ENCODE measurements at regions not wholly inside any gene's neighbourhood (a gene's known extent, or its start where the extent isn't known, plus 50 kb on each side); places are given as distances from the start of the nearest gene placed in this dataset.
"Not testable (repeated sequence)": the region's sequence is repeated elsewhere in the genome, so short reads cannot be mapped to it uniquely, and the experiment has no call there.

DNA sequence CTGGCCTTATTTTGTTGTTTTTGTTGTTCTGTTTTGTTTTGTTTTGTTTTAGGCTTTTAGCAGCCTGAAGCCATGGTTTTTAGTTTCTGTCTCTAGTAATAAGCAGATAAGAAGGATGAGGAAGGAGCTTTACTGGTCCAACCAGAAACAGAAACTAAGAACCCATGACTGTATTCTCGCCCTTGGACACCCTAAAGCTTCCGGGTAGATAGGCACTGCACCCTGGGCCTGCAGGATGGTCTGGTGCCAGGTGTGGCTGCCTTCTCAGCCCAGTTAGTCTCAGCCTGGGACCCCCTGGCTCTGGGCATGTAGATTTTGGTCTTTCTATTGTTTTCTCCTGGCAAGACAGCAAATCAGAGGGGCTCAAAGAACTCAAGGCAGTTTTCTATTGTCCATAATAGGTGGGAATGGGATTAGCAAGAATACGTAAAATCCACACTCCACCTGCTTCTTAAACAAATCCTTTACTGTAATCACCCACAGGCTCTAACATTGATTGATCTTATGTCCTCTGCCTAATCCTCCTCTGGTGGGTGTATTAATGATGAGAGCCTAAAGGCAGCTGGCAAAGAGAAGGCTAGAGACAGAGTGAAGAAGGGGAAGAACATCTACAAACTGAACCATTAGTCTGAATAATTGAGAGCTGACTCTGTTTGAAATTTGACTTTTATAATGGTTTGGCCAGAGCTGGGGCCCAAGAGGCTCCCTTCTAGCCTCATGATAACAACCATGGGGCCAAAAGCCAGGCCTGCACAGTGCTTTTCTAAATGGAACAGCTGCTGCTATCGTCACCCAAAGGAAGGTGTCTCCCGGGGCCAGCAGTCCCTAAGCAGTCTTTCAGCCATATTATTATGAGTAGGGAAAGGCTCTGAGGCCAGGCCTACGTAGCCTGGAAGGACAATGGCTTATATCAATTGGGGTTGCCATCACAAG lies 106.8 kb upstream of the ATP1A1 start:
- no peak for DNase-seq

- no peak for DNase-seq
Observed at GRCh38 chr1:116266864-116267212, 106.2 kb upstream of the ATP1A1 start.

DNA sequence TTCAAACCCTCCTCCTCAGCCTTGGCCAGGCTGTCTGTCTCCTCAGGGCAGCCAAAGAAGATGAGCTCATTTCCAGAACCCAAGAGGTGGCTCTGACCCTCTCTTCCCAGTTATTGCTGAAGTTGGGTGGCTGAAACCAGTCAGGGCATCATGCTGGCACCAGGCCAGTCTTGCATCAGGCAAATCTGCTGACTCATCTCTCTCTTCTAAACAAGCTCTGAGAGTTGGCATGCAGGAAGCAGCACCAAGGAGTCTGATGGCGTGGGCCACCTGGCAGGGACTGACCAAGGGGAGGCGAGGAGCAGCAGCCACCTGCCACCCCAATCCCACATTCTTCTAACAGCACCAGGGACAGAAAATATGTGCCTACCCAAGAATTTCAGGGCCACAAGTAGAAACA lies 104.8 kb upstream of the ATP1A1 start:
- DNase-seq, result peak; percentile 17

DNA sequence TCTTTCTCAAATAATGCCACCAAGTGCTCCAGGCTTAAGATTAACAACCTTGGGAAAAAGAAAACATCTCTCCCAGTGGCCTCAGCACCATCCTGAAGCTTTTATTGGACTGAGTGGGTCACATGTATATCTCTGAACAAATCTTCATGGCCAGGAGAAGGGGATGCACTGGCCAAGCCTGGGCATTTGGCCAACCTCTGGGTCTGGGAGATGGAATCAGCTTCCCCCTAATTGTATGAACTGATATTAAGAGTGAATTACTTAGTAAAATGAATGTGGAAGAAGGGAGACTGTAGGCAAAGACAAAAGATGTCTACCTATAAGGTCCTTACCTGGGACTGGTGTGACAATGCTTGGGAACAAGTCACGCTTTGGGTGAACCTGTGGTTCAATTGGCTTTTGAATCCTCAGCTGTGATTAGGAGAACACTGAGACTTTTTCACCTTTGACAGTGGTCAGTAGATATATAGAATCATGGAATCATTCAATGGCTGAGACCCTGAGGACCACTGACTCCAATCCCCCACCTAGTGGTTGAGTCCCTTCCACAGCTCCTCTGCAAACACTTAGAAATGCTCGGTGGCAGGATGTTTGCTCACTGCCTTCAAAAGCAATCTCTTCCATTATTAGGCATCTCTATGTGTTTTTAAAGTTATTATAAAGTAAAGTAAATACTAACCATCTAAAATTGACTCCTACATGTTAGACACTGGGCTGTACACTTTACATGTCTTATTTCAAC lies 102.6 kb upstream of the ATP1A1 start:
- no peak for DNase-seq

DNA sequence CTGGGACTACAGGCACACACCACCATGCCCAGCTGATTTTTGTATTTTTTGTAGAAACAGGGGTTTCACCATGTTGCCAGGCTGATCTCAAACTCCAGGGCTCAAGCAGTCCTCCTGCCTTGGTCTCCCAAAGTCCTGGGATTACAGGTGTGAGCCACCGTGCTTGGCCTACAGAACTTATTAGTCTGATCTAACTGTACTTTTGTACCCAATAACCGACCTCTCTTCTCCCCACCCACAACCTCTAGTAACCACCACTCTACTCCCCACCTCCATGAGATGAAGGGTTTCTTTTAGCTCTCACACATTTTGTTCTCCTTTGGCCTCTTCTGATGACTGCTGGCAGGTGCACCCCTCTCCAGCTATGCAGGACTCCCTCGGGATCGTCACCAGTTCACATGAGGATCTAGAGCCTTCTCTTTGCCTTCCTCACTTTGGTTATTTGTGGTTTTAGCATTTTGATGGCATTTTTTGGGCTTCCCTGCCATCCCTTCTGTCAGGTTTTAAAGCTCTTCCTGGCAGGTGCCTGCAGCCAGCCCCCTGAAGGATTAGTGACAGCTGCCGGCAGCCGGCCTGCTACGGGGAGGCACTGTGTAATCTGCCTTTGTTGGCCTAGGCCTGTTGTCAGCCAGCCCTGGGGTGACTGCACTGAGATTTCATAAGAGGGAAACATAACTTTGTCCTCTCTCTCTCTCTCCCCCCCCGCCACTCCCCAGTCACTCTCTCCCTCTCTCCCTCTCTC lies 99.8 kb upstream of the ATP1A1 start:
- no peak for DNase-seq

GRCh38 chr1:116276532-116276931 lies 96.5 kb upstream of the ATP1A1 start:
- DNase-seq, result no peak

DNA sequence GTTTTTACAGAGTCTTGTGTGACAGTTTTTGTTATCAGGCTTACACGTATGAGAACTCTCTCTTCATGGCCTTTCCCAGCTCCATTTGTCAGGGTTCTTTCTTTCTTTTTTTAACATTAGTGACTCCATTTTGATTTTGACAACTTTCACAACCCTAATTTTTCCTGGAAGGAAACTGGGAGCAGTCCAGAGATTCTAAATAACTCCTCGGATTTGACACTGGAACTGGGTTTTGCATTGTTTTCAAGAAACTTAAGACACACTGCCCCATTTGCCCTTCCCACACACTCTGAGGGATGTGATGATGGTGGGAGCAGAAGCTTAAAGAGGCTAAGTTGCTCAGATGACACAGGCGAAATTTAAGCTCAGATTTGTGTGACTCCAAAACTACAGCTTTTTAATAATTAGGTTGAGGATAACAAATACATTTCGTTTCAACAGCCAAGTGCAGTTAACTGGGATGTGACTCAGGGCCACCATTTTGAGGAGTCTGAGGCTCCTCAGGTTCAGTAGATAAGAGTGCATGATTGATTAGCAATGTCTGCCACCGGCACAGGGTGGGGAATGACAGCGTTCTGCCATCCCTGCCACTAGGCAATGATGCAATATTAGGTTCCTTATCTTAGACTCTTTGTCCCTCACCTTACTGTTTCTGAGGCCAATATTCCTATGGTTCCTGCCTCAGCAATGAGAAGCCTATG lies 95.1 kb upstream of the ATP1A1 start:
- no peak for DNase-seq

DNA sequence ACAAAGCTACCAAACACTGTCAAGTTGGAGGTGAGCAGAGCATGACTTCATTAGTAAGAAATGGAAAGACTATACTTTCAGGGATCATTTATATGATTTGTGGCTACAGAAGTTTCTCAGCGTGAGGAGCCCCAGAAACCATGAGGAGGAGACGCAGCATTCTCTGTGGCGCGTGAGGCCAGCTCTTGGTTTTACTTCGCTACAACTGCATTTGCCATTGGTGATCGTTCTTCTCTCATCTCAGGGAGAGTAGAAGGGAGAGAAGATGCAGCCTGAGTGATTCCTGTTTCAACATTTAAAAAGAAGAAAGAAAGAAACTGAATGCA lies 94.5 kb upstream of the ATP1A1 start:
- DNase-seq, result no peak

- no peak for DNase-seq
Observed at GRCh38 chr1:116279715-116280114, 93.3 kb upstream of the ATP1A1 start.

GRCh38 chr1:116284819-116285390 lies 88.1 kb upstream of the ATP1A1 start:
- DNase-seq, result no peak

DNA sequence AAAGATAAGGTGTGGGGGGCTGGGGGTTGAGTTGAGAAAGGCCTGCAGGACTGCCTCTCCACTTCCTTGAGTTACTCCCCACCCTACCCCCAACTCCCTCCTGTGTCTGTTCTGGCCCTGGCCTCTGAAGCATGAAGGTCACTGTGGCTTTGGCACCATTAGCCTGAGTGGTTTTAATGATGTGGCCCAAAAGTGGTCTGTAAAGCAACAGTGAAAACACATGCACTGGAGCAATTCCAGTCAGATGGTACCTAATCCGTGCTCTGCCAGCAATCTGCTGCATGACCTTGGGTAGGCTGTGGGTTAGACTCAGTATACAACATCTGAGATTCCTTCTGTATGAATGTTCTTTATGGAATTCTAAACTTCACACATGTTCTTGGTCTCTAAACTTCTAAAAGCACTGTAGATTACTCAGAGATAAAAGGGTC lies 86.5 kb upstream of the ATP1A1 start:
- no peak for DNase-seq

DNA sequence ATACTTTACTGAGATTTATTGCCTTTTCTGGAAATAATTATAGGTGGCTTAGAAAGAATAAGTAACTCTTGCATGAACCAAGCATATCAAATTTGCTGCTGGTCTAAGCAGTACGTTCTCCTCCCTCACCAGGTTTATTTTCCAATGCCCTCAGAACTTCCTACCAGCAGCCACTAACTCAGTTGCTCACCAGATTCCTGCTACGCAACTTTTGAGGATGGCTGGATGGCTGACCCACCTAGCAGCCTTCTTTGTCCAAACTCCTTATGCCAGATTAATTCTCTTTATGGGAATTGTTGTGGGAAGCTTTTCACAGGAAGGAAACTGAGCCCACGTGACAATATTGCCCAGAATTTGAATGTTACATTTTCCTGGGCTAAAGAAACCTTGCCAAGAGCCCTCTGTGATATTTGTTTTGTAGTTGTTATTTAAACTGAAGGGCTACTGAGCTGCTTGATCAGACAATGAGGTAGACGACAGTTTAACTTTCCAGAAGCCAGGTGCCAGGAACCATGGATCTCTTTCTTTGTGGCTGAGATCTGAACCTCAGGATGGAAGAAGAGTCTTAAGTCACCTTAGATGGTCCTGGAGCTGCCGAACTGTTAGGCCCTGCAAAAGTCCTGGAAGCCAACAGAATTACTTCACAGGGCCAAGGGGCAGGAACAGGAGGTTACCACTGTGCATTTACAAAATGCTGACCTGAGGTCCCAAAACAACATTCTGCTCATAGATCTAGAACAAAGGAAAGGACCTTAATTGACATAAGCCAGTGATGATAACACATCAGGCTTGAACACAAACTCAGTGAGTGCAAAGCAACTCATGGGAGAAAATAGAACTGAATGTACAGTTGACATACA lies 85.5 kb upstream of the ATP1A1 start:
- no peak for DNase-seq

GRCh38 chr1:116288201-116288598 lies 84.8 kb upstream of the ATP1A1 start:
- no peak for DNase-seq

- no peak for DNase-seq
Observed at GRCh38 chr1:116289193-116289592, 83.9 kb upstream of the ATP1A1 start.

- no peak for DNase-seq
Observed at GRCh38 chr1:116290085-116290705, 82.8 kb upstream of the ATP1A1 start.

DNA sequence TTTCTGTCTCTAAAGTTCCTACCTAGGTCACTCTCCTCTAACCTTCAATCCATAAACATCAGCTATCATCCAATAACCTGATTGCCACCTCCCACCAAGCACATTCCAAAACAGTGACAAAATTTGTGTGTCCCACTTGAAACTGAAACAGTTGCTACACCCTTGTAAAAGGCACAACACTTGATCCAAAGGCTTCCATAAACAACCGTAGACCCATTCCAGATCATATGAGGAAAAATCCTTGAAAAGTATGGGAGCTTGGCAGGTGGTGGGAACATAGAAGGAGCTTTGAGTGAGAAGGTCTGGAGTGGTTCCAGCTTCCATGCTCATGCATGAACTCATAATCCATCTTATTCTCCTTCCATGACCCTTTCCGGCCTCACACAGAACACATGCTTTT lies 82.0 kb upstream of the ATP1A1 start:
- DNase-seq, result no peak

- no peak for DNase-seq
Observed at GRCh38 chr1:116292929-116293725, 79.9 kb upstream of the ATP1A1 start.

GRCh38 chr1:116297495-116298212 lies 75.4 kb upstream of the ATP1A1 start:
- no peak for DNase-seq

DNA sequence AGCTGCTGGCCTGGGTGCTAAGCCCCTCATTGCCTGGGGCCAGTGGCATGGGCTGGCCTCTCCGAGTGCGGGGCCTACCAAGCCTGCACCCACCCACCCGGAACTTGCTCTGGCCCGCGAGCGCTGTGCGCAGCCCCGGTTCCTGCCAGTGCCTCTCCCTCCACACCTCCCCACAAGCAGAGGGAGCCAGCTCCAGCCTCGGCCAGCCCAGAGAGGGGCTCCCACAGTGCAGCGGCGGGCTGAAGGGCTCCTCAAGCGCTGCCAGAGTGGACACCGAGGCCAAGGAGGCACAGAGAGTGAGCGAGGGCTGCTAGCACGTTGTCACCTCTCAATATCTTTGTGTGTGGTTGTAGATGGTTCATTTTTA lies 74.8 kb upstream of the ATP1A1 start:
- not testable (repeated sequence) for DNase-seq

DNA sequence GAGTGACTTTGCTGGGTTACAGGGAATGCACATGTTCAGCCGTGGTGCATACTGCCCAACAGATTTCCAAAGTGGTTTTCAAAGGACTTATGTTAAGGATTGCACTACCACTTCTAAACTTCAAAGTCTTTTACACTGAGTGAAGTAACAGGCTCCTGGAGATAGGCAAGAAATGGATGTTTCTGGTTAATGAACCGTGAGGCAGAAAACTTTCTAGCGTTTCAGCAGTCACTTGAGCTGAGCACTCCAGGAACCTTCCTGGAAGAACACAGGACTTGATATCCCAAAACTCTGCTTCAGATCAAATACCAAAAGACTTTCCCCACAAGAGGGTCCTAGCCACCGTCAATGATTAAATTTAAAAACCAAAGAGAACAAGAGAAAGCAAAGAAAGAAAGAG lies 74.3 kb upstream of the ATP1A1 start:
- DNase-seq, result no peak
